Fibroblast of lung (primary cell): ENCODE measurements at regions not wholly inside any gene's neighbourhood (a gene's known extent, or its start where the extent isn't known, plus 50 kb on each side); places are given as distances from the start of the nearest gene placed in this dataset.

ENCODE experiments used
- DNase-seq, 2 donors: peaks; one replicate each; pipeline versions ENCODE4 v3.0.0 to v3.0.0-alpha.2; 2010; ENCODE audit warnings: low read depth in 2 of 2
- H2AFZ ChIP-seq: 2 replicates; pipeline ENCODE4 v1.5.1; 2012; ENCODE audit warnings: low read length, control low read depth, inconsistent platforms
- H3K27ac ChIP-seq: 2 replicates; pipeline ENCODE4 v1.5.1; 2011; ENCODE audit warnings: low read length, control low read depth; ENCODE audit not compliant: insufficient read depth
- H3K27me3 ChIP-seq: 2 replicates; pipeline ENCODE4 v1.5.1; 2011; ENCODE audit warnings: mild to moderate bottlenecking, low read length; ENCODE audit not compliant: control insufficient read depth, insufficient read depth
- H3K36me3 ChIP-seq: 2 replicates; pipeline ENCODE4 v1.5.1; 2011; ENCODE audit warnings: low read length; ENCODE audit not compliant: control insufficient read depth, insufficient read depth
- H3K4me1 ChIP-seq: 2 replicates; pipeline ENCODE4 v1.5.1; 2011; ENCODE audit warnings: low read length; ENCODE audit not compliant: control insufficient read depth, insufficient read depth; ENCODE audit errors: extremely low read depth
- H3K4me2 ChIP-seq: 2 replicates; pipeline ENCODE4 v1.5.1; 2011; ENCODE audit warnings: low read length, control low read depth; ENCODE audit not compliant: insufficient read depth; ENCODE audit errors: extremely low read depth
- H3K4me3 ChIP-seq, 4 experiments: fragments of 200-600 bp in 1 of 4; sonication (generic) in 1 of 4; replicated peaks in 1 of 4; 2 replicates each; pipeline ENCODE4 v1.5.1; 2011 to 2016; ENCODE audit warnings: low read length in 4 of 4, low read depth in 3 of 4, mild to moderate bottlenecking in 3 of 4, control low read depth in 2 of 4, inconsistent platforms in 1 of 4, mixed read lengths in 1 of 4; ENCODE audit not compliant: insufficient read depth in 1 of 4; ENCODE audit errors: control extremely low read depth in 1 of 4
- H3K79me2 ChIP-seq: 2 replicates; pipeline ENCODE4 v1.5.1; 2012; ENCODE audit warnings: mild to moderate bottlenecking, low read length, inconsistent platforms; ENCODE audit not compliant: control insufficient read depth, insufficient read depth
- H3K9ac ChIP-seq: 2 replicates; pipeline ENCODE4 v1.5.1; 2011; ENCODE audit warnings: mild to moderate bottlenecking, low read length, control low read depth; ENCODE audit not compliant: insufficient read depth
- H3K9me3 ChIP-seq: 2 replicates; pipeline ENCODE4 v1.5.1; 2012; ENCODE audit warnings: low read depth, low read length; ENCODE audit not compliant: control insufficient read depth, insufficient read depth
- H4K20me1 ChIP-seq: 2 replicates; pipeline ENCODE4 v1.5.1; 2011; ENCODE audit warnings: low read length; ENCODE audit not compliant: control insufficient read depth, insufficient read depth; ENCODE audit errors: extremely low read depth
- CTCF ChIP-seq, 2 donors: IDR thresholded peaks in 1 of 2; conservative IDR thresholded peaks in 1 of 2; 1 replicate in 1 of 2; 2 replicates in 1 of 2; pipeline ENCODE4 v1.5.1; 2011 to 2012; ENCODE audit warnings: low read length in 2 of 2, control low read depth in 1 of 2, inconsistent platforms in 1 of 2, low read depth in 1 of 2, mild to moderate bottlenecking in 1 of 2
- EZH2 ChIP-seq: IDR thresholded peaks from 2 replicates; pipeline ENCODE4 v1.5.1; 2012; ENCODE audit warnings: low read length, control low read depth, mild to moderate bottlenecking; ENCODE audit errors: missing control alignments

GRCh38 chr2:12543076-12543977 lies 173.4 kb upstream of the TRIB2 start:
- Histone ChIP-seq H3K4me2 (no peak overlapping the region), H3K4me1 (no peaks in the 10 kb centered on the region), H3K27ac (no peak overlapping the region), H3K79me2 (no peaks in the 10 kb centered on the region), H3K4me3 (no peak overlapping the region), H3K27me3 (no peaks in the 10 kb centered on the region), H3K9me3 (no peaks in the 10 kb centered on the region), H3K36me3 (no peaks in the 10 kb centered on the region), H2AFZ (no peak overlapping the region), H4K20me1 (no peaks in the 10 kb centered on the region), H3K9ac (no peak overlapping the region)
- DNase-seq = no peak
- TF ChIP-seq CTCF (conservative IDR thresholded peaks at IDR 0.05 in 1 of 2, IDR thresholded peaks at IDR 0.05 in 1 of 2; ENCODE audit: low read depth in 1 of 2, low read length in 2 of 2) = no peak
- TF ChIP-seq EZH2 = no peak

- no peak overlapping the region for H2AFZ ChIP-seq
- DNase-seq = peak in 1 of 2 donors; percentile 42
- TF ChIP-seq EZH2 (no peak), CTCF (conservative IDR thresholded peaks at IDR 0.05 in 1 of 2, IDR thresholded peaks at IDR 0.05 in 1 of 2; ENCODE audit: low read depth in 1 of 2, low read length in 2 of 2) (no peak)
- no peaks in the 10 kb centered on the region for H3K79me2 ChIP-seq
- H3K27me3 ChIP-seq = no peaks in the 10 kb centered on the region
- no peaks in the 10 kb centered on the region for H3K4me1 ChIP-seq
- H3K4me2 ChIP-seq = no peak overlapping the region
- H3K9me3 ChIP-seq = no peaks in the 10 kb centered on the region
- no peaks in the 10 kb centered on the region for H3K36me3 ChIP-seq
- no peaks in the 10 kb centered on the region for H4K20me1 ChIP-seq
- no peak overlapping the region for H3K9ac ChIP-seq
- no peak overlapping the region for H3K27ac ChIP-seq
- H3K4me3 ChIP-seq = no peak overlapping the region
Measured at GRCh38 chr2:12543978-12544558, 172.7 kb upstream of the TRIB2 start.

- Histone ChIP-seq H3K4me1 (no peaks in the 10 kb centered on the region), H3K9me3 (no peaks in the 10 kb centered on the region), H3K27me3 (no peaks in the 10 kb centered on the region), H2AFZ (no peak overlapping the region), H3K4me2 (no peak overlapping the region), H3K9ac (no peak overlapping the region), H3K4me3 (no peak overlapping the region), H4K20me1 (no peaks in the 10 kb centered on the region), H3K79me2 (no peaks in the 10 kb centered on the region), H3K27ac (no peak overlapping the region), H3K36me3 (no peaks in the 10 kb centered on the region)
- no peak for TF ChIP-seq EZH2
- no peak for TF ChIP-seq CTCF (conservative IDR thresholded peaks at IDR 0.05 in 1 of 2, IDR thresholded peaks at IDR 0.05 in 1 of 2; ENCODE audit: low read depth in 1 of 2, low read length in 2 of 2)
- no peak for DNase-seq
Measured at GRCh38 chr2:12547566-12548170, 169.1 kb upstream of the TRIB2 start.
